Right cardiac atrium (tissue), 5 donors: ENCODE measurements at regions not wholly inside any gene's neighbourhood (a gene's known extent, or its start where the extent isn't known, plus 50 kb on each side); places are given as distances from the start of the nearest gene placed in this dataset.

Experiments
- ATAC-seq, 2 donors: fragments of 200-7000 bp; cut with Tn5 transposase; one replicate each; pipeline versions ENCODE4 v1.8.0 to v1.9.1; 2020; ENCODE audit warnings: moderate library complexity in 2 of 2, mild to moderate bottlenecking in 1 of 2
- DNase-seq, 3 donors: peaks; one replicate each; pipeline ENCODE4 v3.0.0-alpha.2; 2020
- H3K27ac ChIP-seq: one replicate; pipeline ENCODE4 v1.5.1; 2013; ENCODE audit warnings: mild to moderate bottlenecking, low read length, control low read depth, moderate library complexity
- H3K27me3 ChIP-seq: one replicate; pipeline ENCODE4 v1.6.1; 2013; ENCODE audit not compliant: control insufficient read depth, insufficient read depth
- H3K4me1 ChIP-seq: one replicate; pipeline ENCODE4 v1.6.1; 2013; ENCODE audit warnings: low read length; ENCODE audit not compliant: control insufficient read depth, insufficient read depth
- H3K4me3 ChIP-seq: one replicate; pipeline ENCODE4 v1.5.1; 2013; ENCODE audit warnings: low read length, control low read depth
- H3K9me3 ChIP-seq: one replicate; pipeline ENCODE4 v1.6.1; 2013; ENCODE audit warnings: low read length; ENCODE audit not compliant: control insufficient read depth
- WGBS: extraction: QIAGEN DNeasy Blood & Tissue Kit; methylation state at CpG from one replicate; pipeline ENCODE4 v1.1.7; 2013; 5-methylcytosine and 5-hydroxymethylcytosine counted together
- intact Hi-C, 4 donors: fragments of 100-400 bp; cut with DNase I; formaldehyde crosslinking; loops; one replicate each; pipeline versions ENCODE4 v1.11.0 to v1.14.0; 2022 to 2023
- donor health status: healthy with polysubstance abuse.
- donor health status: DM: no; HTN: yes; CAD: no.
- donor health status: DM: no; HTN: no; CAD: no.
- donor health status: DM: no; HTN: yes; CAD: no; lungs with severe emphysema.
- donor health status: DM: yes; HTN: yes; CAD: no.

DNA sequence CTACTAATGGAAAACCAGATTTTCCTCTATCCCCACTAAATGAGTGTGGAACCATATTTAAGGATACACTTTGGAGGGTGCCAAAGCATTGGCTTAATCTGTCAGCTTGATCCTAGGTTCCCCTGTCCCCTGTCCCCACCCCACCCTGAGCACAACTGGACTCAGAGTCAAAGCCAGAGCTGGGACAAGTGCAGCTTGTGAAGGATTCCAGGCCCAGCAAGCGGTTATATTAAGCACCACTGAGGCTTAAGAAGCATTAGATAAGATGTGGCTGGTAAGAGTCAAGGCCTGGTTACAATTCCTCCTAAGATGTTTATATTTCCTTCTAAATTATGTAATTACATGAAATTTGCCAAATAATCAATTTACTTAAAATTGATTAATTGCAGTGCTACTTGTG is 350.0 kb upstream of the GATB start:
- Histone ChIP-seq H3K27ac (no peak overlapping the region), H3K4me3 (no peak overlapping the region), H3K27me3 (no peaks in the 10 kb centered on the region), H3K4me1 (peaks cover 16% of the 10 kb centered on the region), H3K9me3 (no peaks in the 10 kb centered on the region)
- DNase-seq (no peak), ATAC-seq (no peak)
- WGBS, result 75% methylated on average over 1 of the region's 1 CpG
- intact Hi-C loops, result no loop called here

- peak; percentile 55 to 65 for ATAC-seq
- Histone ChIP-seq H3K9me3 (no peaks in the 10 kb centered on the region), H3K27me3 (no peaks in the 10 kb centered on the region), H3K4me3 (no peak overlapping the region), H3K27ac (peak overlapping the region; percentile 13), H3K4me1 (peaks cover 16% of the 10 kb centered on the region)
- intact Hi-C loops, result no loop called here
- DNase-seq, result peak in 1 of 3 donors; percentile 43
- 23% methylated on average over 9 of the region's 9 CpGs for WGBS
These were observed 349.0 kb upstream of the GATB start for GRCh38 chr4:152109531-152110509.

- no peak for ATAC-seq
These were observed 347.1 kb upstream of the GATB start for GRCh38 chr4:152107736-152108500.

GRCh38 chr4:152106781-152107321 is 346.0 kb upstream of the GATB start:
- peaks cover 11% of the 10 kb centered on the region for H3K4me1 ChIP-seq
- no peak overlapping the region for H3K27ac ChIP-seq
- H3K9me3 ChIP-seq, result no peaks in the 10 kb centered on the region
- ATAC-seq (no peak), DNase-seq (no peak)
- no peak overlapping the region for H3K4me3 ChIP-seq
- intact Hi-C loops, result no loop called here
- H3K27me3 ChIP-seq, result no peaks in the 10 kb centered on the region
- 42% methylated on average over 6 of the region's 6 CpGs for WGBS

More at GRCh38 chr4:152107736-152108500, 347.1 kb upstream of the GATB start:
- Histone ChIP-seq H3K27me3 (no peaks in the 10 kb centered on the region), H3K9me3 (no peaks in the 10 kb centered on the region), H3K4me3 (no peak overlapping the region), H3K27ac (no peak overlapping the region), H3K4me1 (peaks cover 17% of the 10 kb centered on the region)
- WGBS, result 94% methylated on average over 8 of the region's 8 CpGs
- no peak for DNase-seq
- intact Hi-C loops, result no loop called here

GRCh38 chr4:152106113-152106763 is 345.4 kb upstream of the GATB start:
- Histone ChIP-seq H3K27ac (no peak overlapping the region), H3K9me3 (no peaks in the 10 kb centered on the region), H3K4me3 (no peak overlapping the region), H3K4me1 (peaks cover 11% of the 10 kb centered on the region), H3K27me3 (no peaks in the 10 kb centered on the region)
- ATAC-seq (peak; percentile 51 to 88), DNase-seq (peak; percentile 72 to 86 (median 81))
- 38% methylated on average over 6 of the region's 6 CpGs for WGBS
- intact Hi-C loops, result no loop called here

DNA sequence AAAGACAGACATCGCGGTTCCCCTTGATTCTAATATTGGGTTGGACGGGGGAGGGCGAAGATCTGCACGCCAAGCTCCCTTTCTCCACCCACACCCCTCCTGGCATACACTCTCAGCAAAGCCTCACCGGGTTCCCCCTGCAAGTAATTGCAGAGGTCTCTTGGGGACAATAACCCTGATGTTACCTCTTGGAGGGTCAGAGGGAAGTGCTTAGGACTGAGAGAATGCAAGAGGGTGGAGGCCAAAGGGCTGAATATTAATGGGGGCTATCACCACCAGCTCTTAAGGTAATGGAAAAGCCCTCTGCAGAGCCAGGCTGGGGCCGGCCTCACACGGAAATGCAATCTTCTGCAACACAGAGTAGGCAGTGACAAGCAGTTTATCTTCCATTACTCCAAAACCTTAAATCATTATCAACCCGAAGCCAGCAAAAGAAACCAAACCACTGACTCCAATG is 344.1 kb upstream of the GATB start:
- peaks cover 15% of the 10 kb centered on the region for H3K4me1 ChIP-seq
- intact Hi-C loops, result no loop called here
- WGBS, result 59% methylated on average over 9 of the region's 9 CpGs

DNA sequence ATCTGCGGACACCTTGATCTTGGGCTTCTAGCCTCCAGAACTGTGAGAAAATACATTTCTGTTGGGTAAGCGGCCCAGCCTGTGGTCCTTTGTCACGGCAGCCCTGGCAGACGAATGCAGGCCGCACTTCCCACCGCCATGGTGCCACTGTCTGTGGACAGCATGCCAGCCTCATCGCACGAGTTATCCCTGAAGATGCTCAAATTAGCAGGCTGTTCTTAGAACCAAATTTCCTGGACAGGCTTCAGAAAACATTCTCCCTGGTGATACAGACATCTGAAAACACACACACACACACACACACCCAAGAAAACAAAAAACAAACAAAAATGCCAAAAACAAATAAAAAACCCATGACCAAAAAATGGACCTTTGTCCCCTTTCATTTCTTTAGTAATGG is 343.5 kb upstream of the GATB start:
- H3K4me1 ChIP-seq, result peaks cover 15% of the 10 kb centered on the region
- 76% methylated on average over 8 of the region's 8 CpGs for WGBS

More for the DNA sequence above, 344.1 kb upstream of the GATB start:
- DNase-seq, result no peak
- H3K27me3 ChIP-seq, result no peaks in the 10 kb centered on the region
- no peak for ATAC-seq
- no peak overlapping the region for H3K27ac ChIP-seq
- no peaks in the 10 kb centered on the region for H3K9me3 ChIP-seq
- no peak overlapping the region for H3K4me3 ChIP-seq

DNA sequence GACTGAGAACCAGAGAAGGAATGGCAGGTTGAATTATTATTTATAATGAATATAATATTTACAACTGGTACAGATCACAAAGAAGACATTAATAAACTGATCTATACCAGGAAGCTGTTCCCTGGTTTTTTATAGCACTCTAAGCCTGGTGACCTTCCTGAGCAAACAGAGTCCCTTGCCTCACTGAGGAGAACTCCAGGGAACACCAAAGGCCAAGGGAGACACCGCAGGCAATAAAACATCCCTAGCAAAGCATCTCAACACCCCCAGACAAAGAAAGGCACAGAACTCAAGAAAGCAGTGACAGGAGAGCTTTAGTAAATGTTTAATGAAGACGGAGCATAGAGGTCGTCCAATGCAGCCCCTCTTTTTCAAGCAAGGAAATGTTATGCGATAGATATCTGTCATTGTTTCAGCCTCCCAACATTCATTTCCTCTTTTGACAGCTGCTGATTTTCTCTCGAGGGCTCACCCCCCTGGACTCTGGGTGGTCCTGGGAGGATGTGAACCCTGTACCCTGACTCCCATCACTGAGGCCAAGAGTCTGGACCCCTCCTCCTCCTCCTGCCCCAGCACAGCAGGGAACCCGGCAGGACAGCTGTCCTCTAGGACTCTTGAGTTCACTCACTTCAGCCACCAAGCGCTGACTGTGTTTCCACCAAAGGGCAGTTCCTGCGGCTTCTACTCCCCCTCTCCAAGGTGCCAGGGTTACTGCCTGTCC is 342.5 kb upstream of the GATB start:
- 67% methylated on average over 8 of the region's 8 CpGs for WGBS
- peaks cover 15% of the 10 kb centered on the region for H3K4me1 ChIP-seq
- intact Hi-C loops, result no loop called here
- DNase-seq, result no peak
- no peak overlapping the region for H3K4me3 ChIP-seq
- no peaks in the 10 kb centered on the region for H3K9me3 ChIP-seq
- ATAC-seq, result no peak
- H3K27me3 ChIP-seq, result no peaks in the 10 kb centered on the region
- no peak overlapping the region for H3K27ac ChIP-seq

More for the DNA sequence above, 343.5 kb upstream of the GATB start:
- Histone ChIP-seq H3K9me3 (no peaks in the 10 kb centered on the region), H3K27ac (no peak overlapping the region), H3K4me3 (no peak overlapping the region), H3K27me3 (no peaks in the 10 kb centered on the region)
- ATAC-seq (no peak), DNase-seq (peak in 1 of 3 donors; percentile 40)
- intact Hi-C loops, result no loop called here

DNA sequence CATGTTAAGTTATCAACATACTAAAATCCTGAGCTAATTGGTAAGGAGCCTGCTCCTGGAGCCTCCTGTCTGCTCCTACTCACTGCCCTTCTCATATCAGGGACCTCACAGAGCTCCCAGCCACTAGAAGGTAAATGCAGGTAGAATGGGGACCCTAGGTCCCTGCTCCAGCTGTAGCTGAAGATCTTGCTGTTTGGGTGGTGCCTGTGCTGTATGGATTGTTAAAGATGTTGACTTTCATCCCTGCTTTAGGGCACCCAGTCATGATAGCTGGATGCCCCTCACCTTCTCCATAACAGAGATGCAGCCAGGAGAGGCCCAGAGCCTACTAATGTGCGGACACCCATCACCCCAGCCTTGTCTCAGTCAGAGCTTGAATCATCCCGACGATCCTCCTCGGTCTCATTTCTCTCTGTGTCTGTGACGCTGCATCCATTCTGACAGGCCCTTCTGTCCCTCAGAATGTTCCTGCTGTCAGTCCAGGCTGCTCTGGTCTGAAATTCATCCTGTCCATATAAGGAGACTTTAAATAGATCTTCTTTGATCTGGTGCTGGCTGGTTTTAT is 341.7 kb upstream of the GATB start:
- ATAC-seq (no peak), DNase-seq (no peak)
- Histone ChIP-seq H3K27me3 (no peaks in the 10 kb centered on the region), H3K4me1 (peaks cover 15% of the 10 kb centered on the region), H3K4me3 (no peak overlapping the region), H3K27ac (no peak overlapping the region), H3K9me3 (no peaks in the 10 kb centered on the region)
- intact Hi-C loops, result no loop called here
- 83% methylated on average over 5 of the region's 5 CpGs for WGBS
